Activated effector memory CD4-positive, alpha-beta T cell treated with Interleukin-2 at 50 U/mL for 16 hours (primary cell): ENCODE measurements at regions not wholly inside any gene's neighbourhood (a gene's known extent, or its start where the extent isn't known, plus 50 kb on each side); places are given as distances from the start of the nearest gene placed in this dataset.
"Not testable (repeated sequence)": the region's sequence is repeated elsewhere in the genome, so short reads cannot be mapped to it uniquely, and the experiment has no call there.

ENCODE experiments used
- DNase-seq: peaks from one replicate; pipeline ENCODE4 v3.0.0-alpha.2; 2020

GRCh38 chr14:21874167-21874566 lies 200.5 kb upstream of the OR4E1 start:
- DNase-seq = no peak

GRCh38 chr14:21868442-21869046 lies 194.9 kb upstream of the OR4E1 start:
- DNase-seq = peak; percentile 67

GRCh38 chr14:21867541-21867940 lies 193.9 kb upstream of the OR4E1 start:
- no peak for DNase-seq

- no peak for DNase-seq
These were observed 192.9 kb upstream of the OR4E1 start for GRCh38 chr14:21866479-21866878.

- no peak for DNase-seq
These were observed 189.7 kb upstream of the OR4E1 start for GRCh38 chr14:21863289-21863688.

GRCh38 chr14:21861153-21861552 lies 187.5 kb upstream of the OR4E1 start:
- no peak for DNase-seq

- DNase-seq = no peak
These were observed 186.6 kb upstream of the OR4E1 start for GRCh38 chr14:21860172-21860571.

- DNase-seq = no peak
These were observed 179.2 kb upstream of the OR4E1 start for GRCh38 chr14:21852775-21853174.

- DNase-seq = peak; percentile 57
These were observed 178.5 kb upstream of the OR4E1 start for GRCh38 chr14:21852061-21852664.

GRCh38 chr14:21846902-21847301 lies 173.3 kb upstream of the OR4E1 start:
- DNase-seq = not testable (repeated sequence)

- peak; percentile 51 for DNase-seq
These were observed 172.7 kb upstream of the OR4E1 start for GRCh38 chr14:21846227-21846885.

GRCh38 chr14:21840765-21841164 lies 167.1 kb upstream of the OR4E1 start:
- DNase-seq = no peak

GRCh38 chr14:21833836-21834235 lies 160.2 kb upstream of the OR4E1 start:
- no peak for DNase-seq

GRCh38 chr14:21825845-21826244 lies 152.2 kb upstream of the OR4E1 start:
- no peak for DNase-seq

- DNase-seq = peak; percentile 12
These were observed 151.6 kb upstream of the OR4E1 start for GRCh38 chr14:21825149-21825743.

GRCh38 chr14:21822109-21822508 lies 148.5 kb upstream of the OR4E1 start:
- DNase-seq = no peak

GRCh38 chr14:21820631-21821030 lies 147.0 kb upstream of the OR4E1 start:
- DNase-seq = no peak

GRCh38 chr14:21819891-21820290 lies 146.3 kb upstream of the OR4E1 start:
- DNase-seq = not testable (repeated sequence)

GRCh38 chr14:21817010-21817409 lies 143.4 kb upstream of the OR4E1 start:
- DNase-seq = not testable (repeated sequence)

- DNase-seq = no peak
These were observed 134.4 kb upstream of the OR4E1 start for GRCh38 chr14:21807975-21808374.

GRCh38 chr14:21804981-21805380 lies 131.4 kb upstream of the OR4E1 start:
- DNase-seq = no peak

- no peak for DNase-seq
These were observed 128.8 kb upstream of the OR4E1 start for GRCh38 chr14:21802441-21802840.

GRCh38 chr14:21796916-21797315 lies 123.3 kb upstream of the OR4E1 start:
- DNase-seq = no peak

GRCh38 chr14:21795456-21795855 lies 121.8 kb upstream of the OR4E1 start:
- no peak for DNase-seq
